K562 (cell line): ENCODE measurements at regions not wholly inside any gene's neighbourhood (a gene's known extent, or its start where the extent isn't known, plus 50 kb on each side); places are given as distances from the start of the nearest gene placed in this dataset.

ENCODE experiments used
- ATAC-seq: fragments of 200-7000 bp; cut with Tn5 transposase; 3 replicates; pipeline ENCODE4 v1.9.1; 2020; ENCODE audit warnings: moderate library complexity
- BruUV-seq: library from RNA; stranded (reverse); fragments of 400-500 nt; replicated peaks from 2 replicates; lab custom pipeline; 2021; lab: Mats Ljungman, UMichigan
- CTCF ChIA-PET: fragments of 300-600 bp; formaldehyde crosslinking; extraction: SDS; loops from one replicate; lab custom pipeline; 2021; ENCODE audit warnings: low intra/inter-chr PET ratio; lab: Yijun Ruan, JAX
- POLR2A ChIA-PET: fragments of 300-600, 350-650 bp; sonication (Branson Sonifier 250); formaldehyde crosslinking; extraction: SDS; loops from one replicate; lab custom pipeline; 2021; ENCODE audit warnings: antibody characterized with exemption, inconsistent platforms; lab: Yijun Ruan, JAX
- DNase-seq, 4 experiments: peaks; one replicate each; pipeline versions ENCODE4 v3.0.0 to v3.0.0-alpha.2; 2011 to 2018; ENCODE audit warnings: low spot score in 3 of 4, mixed read lengths in 3 of 4; ENCODE audit errors: extremely low read depth in 1 of 4
- FAIRE-seq: peaks from 2 replicates; lab custom pipeline; 2011; peaks lifted over from hg19 to GRCh38; lab: Jason Lieb, UNC
- H2AFZ ChIP-seq: 2 replicates; pipeline ENCODE4 v1.6.0; 2011; ENCODE audit warnings: low read depth, low read length, control low read depth, inconsistent platforms
- H3K27ac ChIP-seq: fragments of 200-600 bp; 3 replicates; pipeline ENCODE4 v1.8.0; 2011; ENCODE audit warnings: low read depth, mild to moderate bottlenecking, control low read depth, inconsistent platforms, low read length, moderate library complexity, mixed read lengths; ENCODE audit errors: extremely low read depth
- H3K27me3 ChIP-seq, 2 experiments: fragments of 300-600 bp in 1 of 2; 2 replicates in 1 of 2; 3 replicates in 1 of 2; pipeline versions ENCODE4 v1.6.0 to v1.8.0; 2011; ENCODE audit warnings: inconsistent platforms in 2 of 2, low read length in 2 of 2, mild to moderate bottlenecking in 1 of 2, mixed read lengths in 1 of 2, moderate library complexity in 1 of 2; ENCODE audit not compliant: control insufficient read depth in 2 of 2, insufficient read depth in 2 of 2
- H3K36me3 ChIP-seq: fragments of 300-600 bp; 3 replicates; pipeline ENCODE4 v1.8.0; 2011; ENCODE audit warnings: mild to moderate bottlenecking, low read length, inconsistent platforms; ENCODE audit not compliant: control insufficient read depth, insufficient read depth
- H3K4me1 ChIP-seq, 2 experiments: fragments of 200-600 bp in 1 of 2; replicated peaks in 1 of 2; 2 replicates in 1 of 2; 3 replicates in 1 of 2; pipeline versions ENCODE4 v1.5.1 to v1.8.0; 2011; ENCODE audit warnings: inconsistent platforms in 2 of 2, low read length in 2 of 2, mild to moderate bottlenecking in 1 of 2, mixed read lengths in 1 of 2, moderate library complexity in 1 of 2; ENCODE audit not compliant: control insufficient read depth in 2 of 2, insufficient read depth in 2 of 2
- H3K4me2 ChIP-seq: 2 replicates; pipeline ENCODE4 v1.6.1; 2011; ENCODE audit warnings: low read length, control low read depth, inconsistent platforms, mixed read lengths; ENCODE audit not compliant: insufficient read depth
- H3K4me3 ChIP-seq: fragments of 200-600 bp; sonication (generic), shearing (Covaris generic); 2 replicates; pipeline ENCODE4 v1.5.1; 2016; ENCODE audit warnings: control low read depth, inconsistent platforms
- H3K79me2 ChIP-seq: fragments of 200-600 bp; 3 replicates; pipeline ENCODE4 v1.8.0; 2011; ENCODE audit warnings: low read length, inconsistent platforms; ENCODE audit not compliant: control insufficient read depth, insufficient read depth
- H3K9ac ChIP-seq, 2 experiments: 2 replicates each; pipeline versions ENCODE4 v1.6.0 to v1.6.1; 2011; ENCODE audit warnings: low read depth in 2 of 2, low read length in 2 of 2, control low read depth in 1 of 2, inconsistent platforms in 1 of 2, mild to moderate bottlenecking in 1 of 2, mixed read lengths in 1 of 2; ENCODE audit not compliant: insufficient read depth in 1 of 2
- H3K9me1 ChIP-seq: one replicate; pipeline ENCODE4 v1.6.0; 2011; ENCODE audit warnings: inconsistent platforms, mild to moderate bottlenecking, low read length, moderate library complexity; ENCODE audit not compliant: control insufficient read depth, insufficient read depth
- H3K9me3 ChIP-seq: replicated peaks from 2 replicates; pipeline ENCODE4 v1.5.1; 2011; ENCODE audit warnings: low read depth, low read length, inconsistent platforms; ENCODE audit not compliant: control insufficient read depth, insufficient read depth
- H4K20me1 ChIP-seq: replicated peaks from 2 replicates; pipeline ENCODE4 v1.6.1; 2011; ENCODE audit warnings: low read length, inconsistent platforms, mixed read lengths; ENCODE audit not compliant: control insufficient read depth, insufficient read depth
- KDM4B ChIP-seq, 2 experiments: fragments of 450-650 bp in 1 of 2; sonication (generic) in 1 of 2; IDR thresholded peaks; 2 replicates each; pipeline ENCODE4 v1.6.1; 2016 to 2017; ENCODE audit warnings: borderline replicate concordance in 2 of 2, antibody characterized with exemption in 1 of 2, low read depth in 1 of 2, mild to moderate bottlenecking in 1 of 2
- NFIX ChIP-seq: fragments of 250-450 bp; sonication (Bioruptor Pico); IDR thresholded peaks from 2 replicates; pipeline ENCODE4 v1.4.0; 2020; ENCODE audit warnings: low read depth, mild to moderate bottlenecking, moderate library complexity
- PURB ChIP-seq: sonication (generic); formaldehyde crosslinking; IDR thresholded peaks from 2 replicates; pipeline ENCODE4 v1.9.0; 2021; ENCODE audit warnings: low read depth, mild to moderate bottlenecking, missing genetic modification reagents
- RBM34 ChIP-seq: fragments of 200-400 bp; formaldehyde crosslinking; IDR thresholded peaks from 2 replicates; pipeline ENCODE4 v1.6.1; 2018; ENCODE audit warnings: low read length, borderline replicate concordance; ENCODE audit not compliant: insufficient read depth
- ZNF282 ChIP-seq: sonication (generic); formaldehyde crosslinking; IDR thresholded peaks from 2 replicates; pipeline ENCODE4 v1.8.1; 2023; ENCODE audit warnings: missing genetic modification reagents
- ZNF316 ChIP-seq: fragments of 450-650 bp; IDR thresholded peaks from 2 replicates; pipeline ENCODE4 v1.6.1; 2016
- ZNF764 ChIP-seq: fragments of 250-450 bp; sonication (Bioruptor Pico); IDR thresholded peaks from 2 replicates; pipeline ENCODE4 v1.4.0; 2020; ENCODE audit warnings: low read depth, mild to moderate bottlenecking, moderate library complexity
- whole genome bisulfite sequencing: fragments of 100-300 bp; shearing (Covaris generic); methylation state at CpG from one replicate; pipeline ENCODE4 v1.1.6; 2016; ENCODE audit warnings: low coverage, mixed read lengths; ENCODE audit not compliant: insufficient coverage; ENCODE audit errors: missing lambda C conversion rate; 5-methylcytosine and 5-hydroxymethylcytosine counted together
- in situ Hi-C: fragments of 300-500 bp; cut with MboI; formaldehyde crosslinking; loops from 4 replicates; pipeline ENCODE4 v1.15.0; 2018; ENCODE audit warnings: inconsistent platforms, mixed read lengths
- intact Hi-C: fragments of 100-400 bp; cut with micrococcal nuclease; formaldehyde crosslinking; loops from 2 replicates; pipeline ENCODE4 v1.14.2; 2022
- TF ChIP-seq, protein P1 (sequence below), 2 experiments: IDR thresholded peaks; 2 replicates each; pipeline ENCODE4 v1.6.1; 2012; ENCODE audit warnings: improper control_type of control experiment in 2 of 2, low read depth in 2 of 2, low read length in 2 of 2, borderline replicate concordance in 1 of 2
- TF ChIP-seq, protein P2 (sequence below): fragments of 250-450 bp; sonication (Bioruptor Pico); IDR thresholded peaks from 2 replicates; pipeline ENCODE4 v1.4.0; 2020; ENCODE audit warnings: mild to moderate bottlenecking, moderate library complexity
- TF ChIP-seq, protein P3 (sequence below): sonication (generic); formaldehyde crosslinking; IDR thresholded peaks from 2 replicates; pipeline ENCODE4 v1.8.1; 2022; ENCODE audit warnings: missing genetic modification reagents

DNA sequence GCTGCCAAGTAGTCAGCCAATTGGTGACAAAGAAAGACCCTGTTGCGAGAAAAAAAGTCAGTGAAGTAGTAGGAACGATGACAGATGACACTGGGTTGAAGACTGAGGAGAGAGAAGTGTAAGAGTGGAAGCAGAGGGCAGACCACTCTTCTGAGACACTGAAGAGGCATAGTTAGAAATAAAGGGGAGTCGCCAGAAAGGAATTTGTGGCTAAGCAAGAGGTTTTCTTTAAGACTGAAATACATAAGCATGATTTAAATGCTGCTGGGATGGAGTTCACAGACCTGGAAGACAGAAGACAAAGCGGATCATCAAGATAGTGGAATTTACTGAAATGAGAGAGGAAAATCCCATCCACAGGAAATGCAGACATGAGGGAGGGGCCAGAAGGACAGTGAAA is 56.2 kb upstream of the USPL1 start (continued):
- TF ChIP-seq, protein P1, sequence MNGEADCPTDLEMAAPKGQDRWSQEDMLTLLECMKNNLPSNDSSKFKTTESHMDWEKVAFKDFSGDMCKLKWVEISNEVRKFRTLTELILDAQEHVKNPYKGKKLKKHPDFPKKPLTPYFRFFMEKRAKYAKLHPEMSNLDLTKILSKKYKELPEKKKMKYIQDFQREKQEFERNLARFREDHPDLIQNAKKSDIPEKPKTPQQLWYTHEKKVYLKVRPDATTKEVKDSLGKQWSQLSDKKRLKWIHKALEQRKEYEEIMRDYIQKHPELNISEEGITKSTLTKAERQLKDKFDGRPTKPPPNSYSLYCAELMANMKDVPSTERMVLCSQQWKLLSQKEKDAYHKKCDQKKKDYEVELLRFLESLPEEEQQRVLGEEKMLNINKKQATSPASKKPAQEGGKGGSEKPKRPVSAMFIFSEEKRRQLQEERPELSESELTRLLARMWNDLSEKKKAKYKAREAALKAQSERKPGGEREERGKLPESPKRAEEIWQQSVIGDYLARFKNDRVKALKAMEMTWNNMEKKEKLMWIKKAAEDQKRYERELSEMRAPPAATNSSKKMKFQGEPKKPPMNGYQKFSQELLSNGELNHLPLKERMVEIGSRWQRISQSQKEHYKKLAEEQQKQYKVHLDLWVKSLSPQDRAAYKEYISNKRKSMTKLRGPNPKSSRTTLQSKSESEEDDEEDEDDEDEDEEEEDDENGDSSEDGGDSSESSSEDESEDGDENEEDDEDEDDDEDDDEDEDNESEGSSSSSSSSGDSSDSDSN (IDR thresholded peaks at IDR 0.05; ENCODE audit: borderline replicate concordance in 1 of 2, low read depth in 2 of 2, low read length in 2 of 2): no peak
- TF ChIP-seq PURB (CRISPR knock-in tag): no peak
- TF ChIP-seq, protein P2, sequence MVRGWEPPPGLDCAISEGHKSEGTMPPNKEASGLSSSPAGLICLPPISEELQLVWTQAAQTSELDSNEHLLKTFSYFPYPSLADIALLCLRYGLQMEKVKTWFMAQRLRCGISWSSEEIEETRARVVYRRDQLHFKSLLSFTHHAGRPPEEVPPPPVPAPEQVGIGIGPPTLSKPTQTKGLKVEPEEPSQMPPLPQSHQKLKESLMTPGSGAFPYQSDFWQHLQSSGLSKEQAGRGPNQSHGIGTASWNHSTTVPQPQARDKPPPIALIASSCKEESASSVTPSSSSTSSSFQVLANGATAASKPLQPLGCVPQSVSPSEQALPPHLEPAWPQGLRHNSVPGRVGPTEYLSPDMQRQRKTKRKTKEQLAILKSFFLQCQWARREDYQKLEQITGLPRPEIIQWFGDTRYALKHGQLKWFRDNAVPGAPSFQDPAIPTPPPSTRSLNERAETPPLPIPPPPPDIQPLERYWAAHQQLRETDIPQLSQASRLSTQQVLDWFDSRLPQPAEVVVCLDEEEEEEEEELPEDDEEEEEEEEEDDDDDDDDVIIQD (CRISPR knock-in tag): no peak
- TF ChIP-seq, protein P3, sequence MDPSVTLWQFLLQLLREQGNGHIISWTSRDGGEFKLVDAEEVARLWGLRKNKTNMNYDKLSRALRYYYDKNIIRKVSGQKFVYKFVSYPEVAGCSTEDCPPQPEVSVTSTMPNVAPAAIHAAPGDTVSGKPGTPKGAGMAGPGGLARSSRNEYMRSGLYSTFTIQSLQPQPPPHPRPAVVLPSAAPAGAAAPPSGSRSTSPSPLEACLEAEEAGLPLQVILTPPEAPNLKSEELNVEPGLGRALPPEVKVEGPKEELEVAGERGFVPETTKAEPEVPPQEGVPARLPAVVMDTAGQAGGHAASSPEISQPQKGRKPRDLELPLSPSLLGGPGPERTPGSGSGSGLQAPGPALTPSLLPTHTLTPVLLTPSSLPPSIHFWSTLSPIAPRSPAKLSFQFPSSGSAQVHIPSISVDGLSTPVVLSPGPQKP (CRISPR knock-in tag): no peak
- TF ChIP-seq KDM4B (IDR thresholded peaks at IDR 0.05; ENCODE audit: borderline replicate concordance in 2 of 2, low read depth in 1 of 2): no peak

DNA sequence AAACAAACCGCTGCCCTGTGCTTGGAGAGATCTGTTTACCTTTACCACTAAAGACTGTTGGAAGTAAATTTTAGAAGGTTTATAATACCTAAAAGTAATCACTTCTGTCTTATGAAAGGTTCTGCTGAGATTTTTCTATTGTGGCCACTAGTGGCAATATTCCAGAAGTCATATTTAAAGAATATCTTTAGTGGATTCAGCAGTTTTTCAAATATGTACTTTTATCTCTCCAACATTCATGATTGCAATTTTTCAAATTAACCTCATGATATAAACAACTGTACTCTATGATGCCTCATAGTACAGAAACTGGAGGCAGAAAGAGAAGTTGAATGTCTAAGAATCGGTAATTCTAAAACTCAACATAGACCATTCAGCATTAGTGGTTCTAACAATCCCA is 53.2 kb upstream of the USPL1 start:
- no TSS peak for BruUV-seq
- Histone ChIP-seq H3K9me1 (no peaks in the 10 kb centered on the region), H3K27me3 (no peaks in the 10 kb centered on the region), H3K4me2 (no peak overlapping the region), H3K9me3 (no peaks in the 10 kb centered on the region), H3K4me3 (no peak overlapping the region), H3K36me3 (no peaks in the 10 kb centered on the region), H3K79me2 (no peaks in the 10 kb centered on the region), H2AFZ (no peak overlapping the region), H3K27ac (no peak overlapping the region), H4K20me1 (no peaks in the 10 kb centered on the region), H3K4me1 (no peaks in the 10 kb centered on the region), H3K9ac (no peak overlapping the region)
- DNase-seq (no peak), FAIRE-seq (no peak), ATAC-seq (no peak)
- POLR2A ChIA-PET: no interaction called here
- CTCF ChIA-PET: no interaction called here
- in situ Hi-C loops: no loop called here
- 9% methylated on average over 1 of the region's 2 CpGs for WGBS
- intact Hi-C loops: no loop called here
- TF ChIP-seq NFIX (CRISPR knock-in tag) (no peak), ZNF282 (CRISPR knock-in tag) (no peak), ZNF316 (peak; percentile 12; the same call in 1 of the 2 replicates), ZNF764 (no peak), RBM34 (no peak)
